GM19351 (cell line): ENCODE measurements at regions not wholly inside any gene's neighbourhood (a gene's known extent, or its start where the extent isn't known, plus 50 kb on each side); places are given as distances from the start of the nearest gene placed in this dataset.
"Not testable (repeated sequence)": the region's sequence is repeated elsewhere in the genome, so short reads cannot be mapped to it uniquely, and the experiment has no call there.

Experiments used
- ATAC-seq: cut with Tn5 transposase; IDR thresholded peaks from one replicate; pipeline ENCODE4 v1.9.1; 2021; ENCODE audit warnings: mild to moderate bottlenecking, moderate library complexity; ENCODE audit not compliant: unreplicated experiment

DNA sequence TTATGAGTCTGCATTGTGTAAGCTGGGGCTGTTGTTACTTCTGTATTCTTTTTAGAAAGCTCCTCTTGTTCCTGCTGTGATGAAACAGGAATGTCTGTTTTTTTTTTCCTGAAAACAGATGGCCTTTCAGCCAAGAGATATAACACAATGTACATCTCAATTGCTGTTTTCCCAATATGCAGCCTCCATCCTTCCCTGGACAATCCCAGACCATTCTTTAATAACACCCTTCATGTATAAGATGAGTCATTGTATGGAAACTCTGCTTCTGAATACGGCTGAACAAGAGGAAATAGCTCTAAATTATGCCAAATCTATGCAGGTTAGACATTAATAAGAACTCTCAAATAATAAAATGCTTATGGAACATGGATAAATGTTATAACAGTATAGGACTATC is 60.2 kb upstream of the LRRC4C start:
- ATAC-seq = no peak

DNA sequence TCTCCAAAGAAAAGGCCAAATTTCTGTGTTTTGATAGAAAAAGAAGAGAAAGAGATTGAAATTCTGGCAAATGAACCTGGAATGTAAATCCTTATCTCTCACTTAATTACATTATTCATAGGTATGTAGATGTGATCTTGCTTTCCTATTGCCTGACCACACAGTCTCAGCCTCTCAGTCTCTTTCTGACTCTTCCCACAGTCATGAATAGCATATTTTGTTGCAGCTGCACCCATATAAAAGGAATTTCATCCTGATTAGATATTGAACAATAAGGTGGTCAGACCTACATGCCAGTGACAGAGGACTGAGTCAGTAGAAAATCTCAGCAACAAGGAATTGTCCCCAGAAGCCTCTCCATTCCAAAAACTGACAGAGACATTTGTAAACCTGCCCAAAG is 62.9 kb upstream of the LRRC4C start:
- ATAC-seq = no peak

GRCh38 chr11:41522899-41523672 is 63.6 kb upstream of the LRRC4C start:
- ATAC-seq = no peak

GRCh38 chr11:41527530-41527929 is 68.1 kb upstream of the LRRC4C start:
- ATAC-seq = no peak

DNA sequence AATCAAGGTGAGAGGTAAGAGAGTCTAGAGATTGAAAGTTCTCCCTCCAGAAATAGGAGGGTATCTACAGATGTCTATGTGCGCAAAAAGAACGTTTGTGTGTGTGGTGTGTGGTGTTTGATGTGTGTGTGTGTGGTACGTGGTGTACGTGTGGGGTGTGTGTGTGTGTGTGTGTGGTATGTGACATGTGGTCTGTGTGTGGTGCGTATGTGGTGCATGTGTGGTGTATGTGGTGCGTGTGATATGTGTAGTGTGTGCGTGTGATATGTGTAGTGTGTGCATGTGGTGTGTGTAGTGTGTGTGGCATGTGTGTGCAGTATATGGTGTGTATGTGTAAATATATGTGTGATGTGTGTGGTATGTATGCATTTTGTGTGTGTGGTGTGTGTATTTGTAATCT is 73.0 kb upstream of the LRRC4C start:
- no peak for ATAC-seq

DNA sequence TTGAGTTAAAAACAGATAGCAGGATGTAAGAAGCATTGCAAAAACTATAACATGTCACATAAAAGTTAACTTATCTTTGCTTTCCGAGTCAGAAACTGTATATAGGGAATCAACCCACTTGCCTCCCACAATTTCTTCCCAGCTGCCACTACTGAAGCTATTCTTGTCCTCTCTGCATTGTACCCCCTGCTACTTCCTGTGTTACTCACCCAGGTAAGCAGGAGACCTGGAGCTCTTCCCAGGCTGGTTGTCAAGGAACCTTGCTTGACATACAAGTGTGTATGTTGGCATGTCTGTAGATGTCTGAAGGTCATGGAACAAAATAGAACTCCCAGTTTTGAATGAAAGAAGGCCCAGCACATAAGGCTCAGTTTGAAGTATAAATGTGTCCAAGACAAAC is 74.3 kb upstream of the LRRC4C start:
- no peak for ATAC-seq

GRCh38 chr11:41534391-41534790 is 74.9 kb upstream of the LRRC4C start:
- no peak for ATAC-seq

- ATAC-seq = no peak
These were observed 75.4 kb upstream of the LRRC4C start for GRCh38 chr11:41534861-41535260.

- ATAC-seq = no peak
These were observed 76.6 kb upstream of the LRRC4C start for GRCh38 chr11:41536021-41536568.

- not testable (repeated sequence) for ATAC-seq
These were observed 85.5 kb upstream of the LRRC4C start for GRCh38 chr11:41544902-41545301.

GRCh38 chr11:41578421-41579051 is 119.1 kb upstream of the LRRC4C start:
- no peak for ATAC-seq

DNA sequence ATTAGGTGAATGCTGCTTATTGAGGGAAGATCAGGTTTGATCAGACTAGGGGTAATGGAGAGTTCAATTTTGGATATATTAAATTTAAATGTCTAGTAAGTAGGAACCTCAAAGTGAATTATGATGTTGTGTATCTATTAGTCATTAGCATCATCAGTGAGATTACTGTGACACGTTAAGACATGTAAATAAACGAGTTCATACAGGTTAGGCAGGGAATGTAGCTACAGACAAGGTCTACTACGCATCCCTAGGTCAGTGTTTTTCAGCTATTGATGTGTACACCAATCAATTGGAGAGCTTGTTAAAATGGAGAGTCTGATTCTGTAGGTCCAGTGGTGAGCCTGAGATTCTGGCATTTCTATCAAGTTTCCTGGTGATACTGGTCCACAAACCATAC is 120.1 kb upstream of the LRRC4C start:
- ATAC-seq = no peak

- no peak for ATAC-seq
These were observed 150.1 kb upstream of the LRRC4C start for GRCh38 chr11:41609511-41609910.

DNA sequence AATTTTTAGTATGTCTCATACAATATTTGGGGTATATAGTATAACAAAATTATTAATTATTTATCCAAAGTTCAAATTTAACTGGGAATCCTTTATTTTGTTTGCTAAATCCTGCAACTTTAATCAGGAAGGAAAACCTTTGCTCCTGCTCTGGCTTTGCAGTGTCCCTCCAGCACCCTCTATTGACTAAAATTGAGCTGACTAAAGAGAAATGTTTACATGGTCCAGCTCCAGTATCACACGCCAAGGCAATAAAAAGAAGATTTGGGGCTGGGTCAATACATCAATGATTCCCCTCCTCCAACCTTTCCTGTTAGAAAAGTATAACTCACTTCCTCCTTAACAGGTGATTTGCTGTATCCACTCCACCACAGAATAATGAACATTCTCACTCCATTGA is 153.0 kb upstream of the LRRC4C start:
- ATAC-seq = no peak

GRCh38 chr11:41613326-41613725 is 153.9 kb upstream of the LRRC4C start:
- no peak for ATAC-seq

GRCh38 chr11:41622707-41623359 is 163.4 kb upstream of the LRRC4C start:
- no peak for ATAC-seq

DNA sequence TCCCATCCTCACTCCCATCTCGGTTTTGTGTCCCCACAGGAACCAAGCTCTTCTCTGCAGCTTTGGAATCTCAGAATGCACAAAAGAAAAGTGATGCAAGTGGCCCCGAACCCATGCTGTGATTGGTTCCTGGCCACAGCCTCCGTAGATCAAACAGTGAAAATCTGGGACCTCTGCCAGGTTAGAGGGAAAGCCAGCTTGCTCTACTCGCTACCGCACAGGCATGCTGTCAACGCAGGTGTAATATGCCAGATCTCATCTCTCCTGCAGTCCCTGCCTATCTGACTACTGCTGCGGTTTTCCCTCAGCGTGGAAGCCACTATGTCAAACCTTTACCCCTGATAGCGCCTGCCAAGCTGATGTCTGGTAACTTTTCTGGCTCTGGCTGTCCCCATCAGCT is 200.5 kb upstream of the LRRC4C start:
- no peak for ATAC-seq

DNA sequence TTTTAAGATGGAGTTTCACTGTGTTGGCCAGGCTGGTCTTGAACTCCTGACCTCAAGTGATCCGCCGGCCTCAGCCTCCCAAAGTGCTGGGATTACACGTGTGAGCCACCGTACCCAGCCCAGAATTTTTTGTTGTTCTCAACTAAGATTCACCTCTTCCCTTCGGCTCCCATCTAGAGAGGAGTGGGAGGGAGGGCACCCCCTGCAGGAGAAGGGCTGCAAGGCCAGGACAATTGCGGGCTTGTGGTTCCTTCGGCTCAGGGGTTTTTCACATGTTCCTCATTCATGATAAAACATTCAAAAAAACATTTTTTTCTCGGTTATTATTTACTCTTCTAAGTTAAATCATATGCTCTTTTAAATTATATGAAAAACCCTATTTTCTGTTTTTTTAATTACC is 201.1 kb upstream of the LRRC4C start:
- ATAC-seq = no peak

GRCh38 chr11:41665441-41666360 is 206.2 kb upstream of the LRRC4C start:
- no peak for ATAC-seq

DNA sequence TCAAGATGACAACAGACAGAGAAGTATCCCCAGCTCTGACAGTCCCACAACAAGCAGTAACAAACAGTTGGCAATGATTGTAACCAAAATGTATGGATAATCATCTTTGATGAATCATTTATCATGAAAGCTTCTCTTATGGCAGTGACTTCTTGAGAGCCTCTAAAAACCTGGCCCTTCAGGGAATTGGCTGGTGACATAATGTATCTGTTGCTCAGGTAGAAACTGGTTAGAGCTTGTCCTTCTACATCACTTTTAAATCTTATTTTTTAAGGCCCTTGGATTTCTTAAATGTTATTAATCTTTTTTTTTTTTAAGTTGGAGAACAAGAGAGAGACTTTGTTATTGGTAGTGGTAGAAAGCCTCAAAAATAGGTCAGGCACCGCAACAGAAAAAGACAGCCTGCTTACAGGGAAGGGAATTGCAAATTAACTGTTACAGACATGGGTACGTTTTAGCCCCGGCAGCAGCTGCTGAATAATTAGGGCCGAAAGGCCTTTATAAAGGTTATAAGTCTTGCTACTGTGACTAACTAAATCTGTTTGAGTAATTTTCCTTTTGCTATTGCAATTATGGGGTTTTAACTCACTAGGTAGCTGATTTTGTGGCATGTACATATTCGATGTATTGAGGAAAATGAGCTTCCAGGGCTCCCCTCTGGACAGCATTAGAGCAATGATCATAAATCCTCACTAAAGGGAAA is 207.7 kb upstream of the LRRC4C start:
- ATAC-seq = no peak
